Stimulated activated memory B cell treated with anti-CD40 and anti-IgM and Interleukin-4, amounts not matched to agents 10 μg/mL and 1 μg/mL and 100 μg/mL, for 72 hours (primary cell): ENCODE measurements at regions not wholly inside any gene's neighbourhood (a gene's known extent, or its start where the extent isn't known, plus 50 kb on each side); places are given as distances from the start of the nearest gene placed in this dataset.

Source experiments
- ATAC-seq: fragments of 150-1000 bp; cut with Tn5 transposase; 2 replicates; pipeline ENCODE4 v1.10.0; 2021
- H3K27ac Mint-ChIP-seq: one replicate; pipeline ENCODE4 v1.8.0; 2022; ENCODE audit warnings: mild to moderate bottlenecking, mixed read lengths
- H3K27me3 Mint-ChIP-seq: one replicate; pipeline ENCODE4 v1.8.0; 2022; ENCODE audit warnings: mixed read lengths
- H3K36me3 Mint-ChIP-seq: one replicate; pipeline ENCODE4 v1.8.0; 2022; ENCODE audit warnings: mixed read lengths
- H3K4me1 Mint-ChIP-seq: one replicate; pipeline ENCODE4 v1.8.0; 2022; ENCODE audit warnings: mixed read lengths
- H3K4me3 Mint-ChIP-seq: one replicate; pipeline ENCODE4 v1.8.0; 2022; ENCODE audit warnings: mild to moderate bottlenecking, moderate library complexity, mixed read lengths
- H3K9me3 Mint-ChIP-seq: one replicate; pipeline ENCODE4 v1.8.0; 2022; ENCODE audit warnings: mixed read lengths

DNA sequence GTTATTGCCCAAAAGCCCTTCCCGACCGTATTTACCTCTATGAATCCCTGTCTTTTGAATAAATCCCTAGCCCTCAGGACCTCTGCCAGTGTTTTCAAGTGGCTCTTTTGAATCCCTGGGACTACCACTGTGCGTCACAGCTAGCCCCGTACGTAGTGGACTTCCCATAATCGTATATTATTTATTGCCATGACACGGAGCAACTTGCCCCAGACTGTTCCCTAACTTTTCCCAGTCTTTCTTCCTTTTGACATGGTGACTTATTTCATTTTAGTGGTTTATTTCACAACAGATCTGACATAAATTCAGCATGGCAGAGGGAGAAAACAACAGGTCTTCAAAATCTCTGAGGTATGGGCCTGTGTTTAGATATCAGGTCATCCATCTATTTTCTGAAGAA lies 318.6 kb upstream of the KLF6 start:
- H3K4me1 Mint-ChIP-seq: peaks cover 24% of the 10 kb centered on the region
- H3K36me3 Mint-ChIP-seq: no peaks in the 10 kb centered on the region
- ATAC-seq: no peak
- no peaks in the 10 kb centered on the region for H3K9me3 Mint-ChIP-seq
- no peaks in the 10 kb centered on the region for H3K27me3 Mint-ChIP-seq
- no peak overlapping the region for H3K4me3 Mint-ChIP-seq
- H3K27ac Mint-ChIP-seq: no peak overlapping the region

- no peaks in the 10 kb centered on the region for H3K27me3 Mint-ChIP-seq
- peaks cover 17% of the 10 kb centered on the region for H3K4me1 Mint-ChIP-seq
- no peaks in the 10 kb centered on the region for H3K36me3 Mint-ChIP-seq
- H3K27ac Mint-ChIP-seq: no peak overlapping the region
- no peaks in the 10 kb centered on the region for H3K9me3 Mint-ChIP-seq
- no peak for ATAC-seq
- no peak overlapping the region for H3K4me3 Mint-ChIP-seq
These were observed 317.9 kb upstream of the KLF6 start for GRCh38 chr10:4102802-4103344.

DNA sequence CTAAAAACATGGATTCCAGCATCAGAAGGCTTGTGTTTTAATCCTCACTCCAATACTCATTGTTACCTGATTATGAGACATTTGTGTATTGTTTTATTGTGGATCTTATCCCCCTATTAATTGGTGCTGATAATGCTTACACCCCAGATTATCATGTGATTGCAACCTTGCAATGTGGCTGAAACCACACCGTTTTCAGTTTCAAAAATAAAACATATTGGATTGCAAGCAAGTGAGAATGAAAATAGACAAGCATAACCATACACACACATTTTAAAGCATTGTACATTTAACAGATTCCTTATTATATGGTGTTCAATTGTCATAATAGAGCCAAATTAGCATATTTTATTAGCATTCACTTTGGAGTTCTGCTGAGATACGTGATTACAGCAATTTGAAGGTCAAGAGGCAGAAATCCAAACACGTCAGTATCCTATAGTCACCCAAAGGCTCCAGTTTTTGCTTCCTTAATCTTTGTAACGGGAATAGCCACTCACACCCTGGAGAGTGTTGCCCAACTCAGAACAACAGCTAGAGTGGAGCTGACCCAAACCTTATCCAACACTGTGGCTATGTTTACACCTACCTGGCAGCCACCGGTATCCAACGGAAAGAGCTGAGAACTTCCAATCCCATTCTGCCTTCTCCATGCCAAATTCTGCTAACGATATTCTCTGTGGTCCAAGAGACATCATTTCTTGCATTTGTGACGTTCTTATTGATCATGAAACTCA lies 317.1 kb upstream of the KLF6 start:
- Mint-ChIP-seq H3K27ac (no peak overlapping the region), H3K4me1 (peaks cover 9% of the 10 kb centered on the region), H3K4me3 (no peak overlapping the region), H3K9me3 (no peaks in the 10 kb centered on the region), H3K36me3 (no peaks in the 10 kb centered on the region), H3K27me3 (no peaks in the 10 kb centered on the region)
- ATAC-seq: no peak

DNA sequence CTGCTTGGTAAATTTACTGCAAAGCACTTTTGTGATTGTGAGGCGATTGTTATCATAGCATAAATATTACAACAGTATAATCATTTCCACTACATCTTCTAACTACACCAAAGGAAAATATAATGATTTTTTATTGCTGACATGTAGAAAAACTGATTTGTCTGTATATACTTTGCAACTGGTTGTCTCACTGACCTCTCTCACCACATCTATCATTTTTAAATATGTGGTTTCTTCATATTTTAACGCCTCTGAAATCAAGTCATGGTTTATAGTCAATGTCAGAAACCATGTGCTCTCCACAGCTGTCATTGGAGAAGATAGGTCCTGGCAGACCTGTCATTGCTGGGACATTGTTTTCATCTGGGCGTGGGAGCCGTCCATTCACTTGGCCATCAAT lies 315.4 kb upstream of the KLF6 start:
- Mint-ChIP-seq H3K27ac (no peak overlapping the region), H3K27me3 (no peaks in the 10 kb centered on the region), H3K36me3 (no peaks in the 10 kb centered on the region), H3K4me3 (no peak overlapping the region), H3K4me1 (peaks cover 9% of the 10 kb centered on the region), H3K9me3 (no peaks in the 10 kb centered on the region)
- ATAC-seq: no peak

GRCh38 chr10:4099202-4099601 lies 314.2 kb upstream of the KLF6 start:
- Mint-ChIP-seq H3K27me3 (no peaks in the 10 kb centered on the region), H3K36me3 (no peaks in the 10 kb centered on the region), H3K4me3 (no peak overlapping the region), H3K27ac (no peak overlapping the region), H3K4me1 (peaks cover 9% of the 10 kb centered on the region), H3K9me3 (no peaks in the 10 kb centered on the region)
- no peak for ATAC-seq

DNA sequence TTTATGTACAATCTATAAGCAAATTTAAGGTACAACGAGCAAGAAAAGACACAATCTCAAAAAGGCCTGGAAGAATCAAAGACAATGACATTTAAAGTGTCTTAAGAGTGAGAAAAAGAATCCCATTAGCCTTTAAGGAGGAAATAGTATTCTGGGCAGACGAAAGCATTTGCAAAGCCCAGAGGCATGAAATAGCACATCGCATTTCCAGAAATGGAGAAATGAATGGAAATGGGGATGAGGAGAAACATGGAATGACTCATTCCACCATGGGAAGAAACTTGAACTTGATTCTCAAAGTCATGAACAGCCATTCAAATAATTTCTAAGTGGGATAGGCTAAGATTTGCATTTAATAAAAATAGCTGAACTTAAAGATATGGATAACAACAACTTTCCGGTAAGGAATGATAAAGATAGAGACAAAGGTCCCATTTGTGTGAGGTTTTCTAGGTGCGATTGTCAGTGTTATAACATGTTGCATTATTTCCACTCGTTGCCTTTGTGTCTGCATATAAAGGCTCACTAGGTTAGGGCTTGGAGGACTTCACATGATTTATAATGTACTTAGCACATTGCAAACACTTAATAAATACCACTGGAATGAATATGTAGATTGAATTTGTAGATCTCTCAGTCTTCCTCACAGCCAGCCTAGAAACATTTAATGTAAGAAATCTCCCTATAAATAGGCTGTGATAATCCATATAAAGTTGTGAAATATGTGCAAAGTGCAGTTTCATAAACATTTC lies 310.3 kb upstream of the KLF6 start:
- Mint-ChIP-seq H3K9me3 (no peaks in the 10 kb centered on the region), H3K4me3 (no peak overlapping the region), H3K36me3 (no peaks in the 10 kb centered on the region), H3K27me3 (no peaks in the 10 kb centered on the region), H3K4me1 (no peaks in the 10 kb centered on the region), H3K27ac (no peak overlapping the region)
- no peak for ATAC-seq

- ATAC-seq: no peak
- Mint-ChIP-seq H3K4me1 (no peaks in the 10 kb centered on the region), H3K36me3 (no peaks in the 10 kb centered on the region), H3K9me3 (no peaks in the 10 kb centered on the region), H3K27me3 (no peaks in the 10 kb centered on the region), H3K27ac (no peak overlapping the region), H3K4me3 (no peak overlapping the region)
These were observed 309.7 kb upstream of the KLF6 start for GRCh38 chr10:4094751-4095150.

DNA sequence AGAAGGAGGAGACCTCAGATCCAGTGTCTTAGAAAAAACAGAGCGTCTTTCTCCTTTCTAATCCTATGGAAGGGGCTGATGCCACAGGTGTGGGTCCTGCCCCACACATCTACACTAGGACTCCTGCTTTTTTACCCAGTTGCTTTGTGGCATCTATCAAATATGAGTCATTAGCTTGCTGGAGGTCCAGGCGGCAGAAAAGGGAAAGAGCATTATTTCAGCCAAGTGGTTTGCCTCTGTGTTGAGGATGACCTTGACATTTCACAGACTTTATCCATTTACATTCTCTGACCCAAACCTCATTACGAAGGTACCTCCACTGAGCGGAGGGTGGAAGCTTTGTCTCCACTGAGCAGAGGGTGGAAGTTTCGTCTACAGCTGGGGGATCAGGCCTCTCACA lies 308.4 kb upstream of the KLF6 start:
- Mint-ChIP-seq H3K27ac (no peak overlapping the region), H3K36me3 (no peaks in the 10 kb centered on the region), H3K4me1 (no peaks in the 10 kb centered on the region), H3K4me3 (no peak overlapping the region), H3K9me3 (peaks cover 2% of the 10 kb centered on the region), H3K27me3 (no peaks in the 10 kb centered on the region)
- ATAC-seq: no peak

DNA sequence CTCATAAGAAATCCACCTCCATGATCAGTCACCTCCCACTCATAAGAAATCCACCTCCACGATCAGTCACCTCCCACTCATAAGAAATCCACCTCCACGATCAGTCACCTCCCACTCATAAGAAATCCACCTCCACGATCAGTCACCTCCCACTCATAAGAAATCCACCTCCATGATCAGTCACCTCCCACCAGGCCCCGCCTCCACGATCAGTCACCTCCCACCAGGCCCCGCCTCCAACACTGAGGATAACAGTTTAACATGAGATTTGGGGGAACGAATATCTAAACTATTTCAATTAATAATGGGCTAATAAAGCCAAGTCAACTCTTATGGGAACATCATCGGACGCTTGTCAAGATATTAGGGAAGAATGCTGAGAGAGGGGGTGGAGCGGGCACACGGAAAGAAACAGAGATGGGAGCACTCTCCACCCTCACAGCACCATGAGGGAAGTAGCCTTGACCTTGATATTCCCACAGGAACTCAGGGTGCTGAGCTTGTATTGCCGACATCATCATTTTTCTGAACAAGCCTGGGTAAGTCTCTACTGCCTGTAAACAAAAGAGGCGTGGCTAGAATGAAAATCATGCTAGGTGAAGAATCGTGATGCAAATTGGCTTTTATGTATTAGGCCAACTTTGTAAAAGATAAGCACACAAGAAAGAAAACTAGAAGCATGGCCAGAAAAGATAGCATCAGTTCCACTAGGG lies 303.5 kb upstream of the KLF6 start:
- Mint-ChIP-seq H3K9me3 (peaks cover 6% of the 10 kb centered on the region), H3K4me3 (no peak overlapping the region), H3K36me3 (no peaks in the 10 kb centered on the region), H3K4me1 (no peaks in the 10 kb centered on the region), H3K27me3 (no peaks in the 10 kb centered on the region), H3K27ac (no peak overlapping the region)
- no peak for ATAC-seq

GRCh38 chr10:4086131-4086898 lies 301.3 kb upstream of the KLF6 start:
- Mint-ChIP-seq H3K36me3 (no peaks in the 10 kb centered on the region), H3K4me3 (no peak overlapping the region), H3K4me1 (no peaks in the 10 kb centered on the region), H3K9me3 (peaks cover 6% of the 10 kb centered on the region), H3K27ac (no peak overlapping the region), H3K27me3 (no peaks in the 10 kb centered on the region)
- no peak for ATAC-seq

GRCh38 chr10:4083509-4084003 lies 298.5 kb upstream of the KLF6 start:
- Mint-ChIP-seq H3K9me3 (peaks cover 6% of the 10 kb centered on the region), H3K36me3 (no peaks in the 10 kb centered on the region), H3K4me1 (peaks cover 17% of the 10 kb centered on the region), H3K4me3 (no peak overlapping the region), H3K27me3 (no peaks in the 10 kb centered on the region), H3K27ac (no peak overlapping the region)
- ATAC-seq: no peak

DNA sequence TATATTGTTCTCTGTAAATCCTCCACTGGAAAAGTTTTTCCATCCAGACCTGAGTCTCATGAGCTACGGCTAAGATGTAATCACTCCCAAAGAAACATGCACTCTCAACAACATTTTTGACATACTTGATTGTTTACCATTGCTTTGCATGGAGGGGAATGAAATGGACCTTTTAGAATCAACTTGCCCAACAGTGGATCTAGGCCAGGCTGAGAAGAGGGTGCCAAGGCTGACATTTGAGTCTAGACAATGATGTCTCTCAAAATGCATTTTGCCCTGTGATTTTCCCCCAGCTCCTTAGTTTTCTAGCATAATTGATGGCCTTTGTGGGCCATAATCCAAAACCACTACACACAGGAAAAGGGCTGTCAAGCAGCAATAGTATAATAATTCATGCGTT lies 297.9 kb upstream of the KLF6 start:
- H3K4me3 Mint-ChIP-seq: no peak overlapping the region
- ATAC-seq: no peak
- peaks cover 20% of the 10 kb centered on the region for H3K4me1 Mint-ChIP-seq
- no peaks in the 10 kb centered on the region for H3K36me3 Mint-ChIP-seq
- H3K9me3 Mint-ChIP-seq: peaks cover 3% of the 10 kb centered on the region
- H3K27me3 Mint-ChIP-seq: no peaks in the 10 kb centered on the region
- no peak overlapping the region for H3K27ac Mint-ChIP-seq

DNA sequence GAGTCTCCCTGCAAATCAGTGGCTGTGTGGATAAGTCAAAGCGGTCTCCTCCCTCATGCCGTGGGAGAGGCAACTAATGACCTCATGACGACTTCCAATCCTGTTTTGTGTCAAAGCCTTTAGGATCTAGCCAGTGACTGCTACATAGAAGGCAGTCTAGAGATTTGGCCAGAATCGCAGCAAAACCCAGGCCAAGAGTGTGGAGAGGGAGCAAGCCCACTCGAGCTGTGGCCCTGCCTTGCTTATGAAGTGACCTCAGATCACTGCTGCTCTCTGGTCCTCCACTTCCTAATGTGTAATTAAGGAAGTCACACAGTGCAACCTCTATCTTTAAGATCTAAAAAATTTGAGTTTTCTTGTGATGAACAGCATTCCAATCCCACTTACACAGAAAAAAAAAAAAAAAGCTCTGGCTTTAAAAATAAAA lies 296.7 kb upstream of the KLF6 start:
- H3K4me3 Mint-ChIP-seq: no peak overlapping the region
- H3K4me1 Mint-ChIP-seq: peaks cover 24% of the 10 kb centered on the region
- H3K27me3 Mint-ChIP-seq: no peaks in the 10 kb centered on the region
- H3K9me3 Mint-ChIP-seq: peaks cover 2% of the 10 kb centered on the region
- ATAC-seq: no peak
- H3K36me3 Mint-ChIP-seq: no peaks in the 10 kb centered on the region
- H3K27ac Mint-ChIP-seq: no peak overlapping the region

GRCh38 chr10:4080225-4080805 lies 295.3 kb upstream of the KLF6 start:
- no peaks in the 10 kb centered on the region for H3K9me3 Mint-ChIP-seq
- H3K27me3 Mint-ChIP-seq: no peaks in the 10 kb centered on the region
- H3K4me3 Mint-ChIP-seq: no peak overlapping the region
- no peaks in the 10 kb centered on the region for H3K36me3 Mint-ChIP-seq
- no peak for ATAC-seq
- peak overlapping the region; percentile 61 for H3K27ac Mint-ChIP-seq
- peaks cover 24% of the 10 kb centered on the region for H3K4me1 Mint-ChIP-seq
